ENCODE measurements at regions not wholly inside any gene's neighbourhood (a gene's known extent, or its start where the extent isn't known, plus 50 kb on each side); places are given as distances from the start of the nearest gene placed in this dataset.

DNA sequence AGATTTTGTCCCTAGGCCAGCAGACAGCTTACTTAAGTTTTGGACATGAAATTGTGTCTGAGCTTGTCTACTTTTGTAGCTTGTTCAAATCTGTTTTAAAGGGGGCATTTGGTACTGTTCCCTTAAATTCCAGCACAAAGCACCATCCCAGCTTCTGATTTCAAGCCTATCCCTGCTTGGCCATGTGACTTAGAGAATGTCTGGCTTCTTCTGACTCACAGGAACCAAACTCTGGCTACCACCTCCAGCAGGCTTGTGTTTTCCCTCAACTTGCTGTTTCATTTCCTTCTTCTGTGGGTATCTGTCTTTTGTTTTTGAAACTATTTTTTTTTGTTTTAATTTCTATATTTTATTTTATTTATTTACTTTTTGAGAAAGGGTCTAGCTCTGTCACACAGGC lies 97.9 kb upstream of the FZD8 start:
- TF ChIP-seq YY1 (IDR thresholded peaks at IDR 0.05; ENCODE audit: insufficient read depth, insufficient read length) (no peak), ZNF274 (IDR thresholded peaks at IDR 0.05; ENCODE audit: low read depth, low read length) (no peak), SUZ12 (IDR thresholded peaks at IDR 0.05; ENCODE audit: extremely low read depth, insufficient read depth, insufficient read length) (no peak)

DNA sequence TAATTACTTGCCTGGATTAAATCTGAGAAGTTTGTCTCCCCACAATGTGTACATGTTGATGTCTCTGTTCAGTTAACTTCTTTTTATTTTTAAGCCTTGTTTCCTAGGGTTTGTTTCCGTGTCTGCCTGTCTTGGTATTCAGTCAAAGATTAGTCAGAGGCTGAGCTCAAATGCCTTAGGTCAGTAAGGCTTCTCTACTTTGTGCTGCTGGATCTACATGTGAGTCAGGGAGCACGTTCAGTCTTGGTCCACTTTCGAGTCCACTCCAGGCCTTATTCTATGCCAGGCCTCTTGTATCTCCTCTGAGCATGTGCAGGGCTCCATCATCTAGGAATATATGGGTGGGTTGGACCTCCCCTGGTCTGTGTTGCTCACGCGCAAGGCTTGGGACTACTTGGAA lies 93.3 kb upstream of the FZD8 start:
- no peaks in the 10 kb centered on the region for H3K9me3 ChIP-seq (ENCODE audit: insufficient read depth, low read length)
- DNase-seq (ENCODE audit: low read depth, low spot score): no peak

More for the DNA sequence above, 97.9 kb upstream of the FZD8 start:
- H3K9me3 ChIP-seq (ENCODE audit: insufficient read depth, low read length): no peaks in the 10 kb centered on the region
- no peaks in the 10 kb centered on the region for H3K36me3 ChIP-seq (ENCODE audit: insufficient read depth, insufficient read length, low read length)
- H3K27me3 ChIP-seq (ENCODE audit: insufficient read depth, insufficient read length): no peaks in the 10 kb centered on the region
- no peaks in the 10 kb centered on the region for H3K4me1 ChIP-seq (ENCODE audit: insufficient read depth, insufficient read length)
- H3K4me3 ChIP-seq (ENCODE audit: insufficient read length, low read depth): no peak overlapping the region
- DNase-seq (ENCODE audit: low read depth, low spot score): no peak
- no peak overlapping the region for H3K9ac ChIP-seq (ENCODE audit: insufficient read length, low read depth)

DNA sequence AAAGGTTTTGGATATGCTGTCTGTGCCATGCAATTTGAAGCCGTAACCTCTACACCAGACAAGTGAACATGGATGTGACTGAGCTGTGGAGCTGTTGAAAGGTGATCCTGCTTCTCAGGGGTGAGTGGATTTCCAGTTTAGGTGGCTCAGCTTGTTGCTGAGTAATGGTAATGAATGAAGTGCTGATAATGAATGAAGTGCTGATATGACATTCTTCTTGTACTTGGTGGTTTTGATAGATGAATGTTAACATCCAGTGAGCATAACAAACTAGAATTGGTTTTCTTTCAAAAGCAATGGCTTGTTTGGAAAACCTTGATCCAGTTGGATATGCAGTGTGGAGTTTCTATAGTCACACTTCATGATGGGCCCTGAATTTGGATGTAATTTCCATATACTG lies 89.7 kb upstream of the FZD8 start:
- no peaks in the 10 kb centered on the region for H3K4me1 ChIP-seq (ENCODE audit: insufficient read depth, insufficient read length)
- H3K9ac ChIP-seq (ENCODE audit: insufficient read length, low read depth): no peak overlapping the region
- H3K4me3 ChIP-seq (ENCODE audit: insufficient read length, low read depth): no peak overlapping the region
- H3K27me3 ChIP-seq (ENCODE audit: insufficient read depth, insufficient read length): no peaks in the 10 kb centered on the region
- no peaks in the 10 kb centered on the region for H3K9me3 ChIP-seq (ENCODE audit: insufficient read depth, low read length)
- no peak for TF ChIP-seq SUZ12 (IDR thresholded peaks at IDR 0.05; ENCODE audit: extremely low read depth, insufficient read depth, insufficient read length)
- no peak for TF ChIP-seq ZNF274 (IDR thresholded peaks at IDR 0.05; ENCODE audit: low read depth, low read length)
- TF ChIP-seq YY1 (IDR thresholded peaks at IDR 0.05; ENCODE audit: insufficient read depth, insufficient read length): no peak
- no peaks in the 10 kb centered on the region for H3K36me3 ChIP-seq (ENCODE audit: insufficient read depth, insufficient read length, low read length)
- DNase-seq (ENCODE audit: low read depth, low spot score): no peak

More for the DNA sequence above, 93.3 kb upstream of the FZD8 start:
- H3K27me3 ChIP-seq (ENCODE audit: insufficient read depth, insufficient read length): no peaks in the 10 kb centered on the region
- no peaks in the 10 kb centered on the region for H3K4me1 ChIP-seq (ENCODE audit: insufficient read depth, insufficient read length)
- H3K9ac ChIP-seq (ENCODE audit: insufficient read length, low read depth): no peak overlapping the region
- no peaks in the 10 kb centered on the region for H3K36me3 ChIP-seq (ENCODE audit: insufficient read depth, insufficient read length, low read length)
- no peak for TF ChIP-seq ZNF274 (IDR thresholded peaks at IDR 0.05; ENCODE audit: low read depth, low read length)
- no peak for TF ChIP-seq YY1 (IDR thresholded peaks at IDR 0.05; ENCODE audit: insufficient read depth, insufficient read length)
- no peak overlapping the region for H3K4me3 ChIP-seq (ENCODE audit: insufficient read length, low read depth)

DNA sequence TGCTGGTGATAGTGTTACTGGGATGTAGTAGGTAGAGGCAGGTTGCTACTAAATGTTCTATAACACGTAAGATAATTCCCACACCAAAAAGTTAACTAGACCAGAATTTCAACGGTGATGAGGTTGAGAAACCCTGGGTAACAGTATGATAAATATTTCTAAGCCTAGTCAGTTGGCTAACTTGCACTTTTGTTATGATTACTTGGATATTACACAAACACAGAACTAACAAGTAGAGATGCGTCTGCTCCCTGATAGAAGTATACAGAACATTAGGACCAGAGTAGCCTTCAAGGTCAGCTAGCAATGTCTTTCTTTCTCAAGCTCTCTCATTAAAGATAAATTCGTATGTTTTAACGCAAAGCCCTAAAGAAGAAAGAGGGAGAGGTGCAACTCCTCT lies 86.2 kb upstream of the FZD8 start:
- no peaks in the 10 kb centered on the region for H3K4me1 ChIP-seq (ENCODE audit: insufficient read depth, insufficient read length)
- no peak overlapping the region for H3K4me3 ChIP-seq (ENCODE audit: insufficient read length, low read depth)
- no peaks in the 10 kb centered on the region for H3K36me3 ChIP-seq (ENCODE audit: insufficient read depth, insufficient read length, low read length)
- no peaks in the 10 kb centered on the region for H3K9me3 ChIP-seq (ENCODE audit: insufficient read depth, low read length)
- TF ChIP-seq SUZ12 (IDR thresholded peaks at IDR 0.05; ENCODE audit: extremely low read depth, insufficient read depth, insufficient read length) (no peak), ZNF274 (IDR thresholded peaks at IDR 0.05; ENCODE audit: low read depth, low read length) (no peak), YY1 (IDR thresholded peaks at IDR 0.05; ENCODE audit: insufficient read depth, insufficient read length) (no peak)
- no peak for DNase-seq (ENCODE audit: low read depth, low spot score)
- no peaks in the 10 kb centered on the region for H3K27me3 ChIP-seq (ENCODE audit: insufficient read depth, insufficient read length)
- H3K9ac ChIP-seq (ENCODE audit: insufficient read length, low read depth): no peak overlapping the region

DNA sequence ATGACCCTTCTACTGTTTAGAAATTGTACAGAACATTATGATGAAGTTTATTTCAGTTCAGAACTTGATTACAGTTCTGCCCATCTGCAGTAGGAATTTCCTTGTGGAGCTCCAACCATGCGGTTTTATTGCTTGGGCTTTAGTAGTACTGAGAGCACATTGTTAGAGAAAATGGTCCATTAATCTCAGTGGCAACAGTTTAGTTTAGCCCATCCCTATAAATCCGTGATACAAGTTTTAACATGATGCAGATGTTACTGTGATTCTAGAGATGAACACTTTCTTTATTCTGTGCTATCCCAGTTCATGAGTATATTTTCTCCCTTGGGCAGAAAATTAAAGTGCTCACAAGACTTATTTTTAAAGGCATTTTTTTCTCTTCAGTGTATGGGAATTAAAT lies 84.8 kb upstream of the FZD8 start:
- no peaks in the 10 kb centered on the region for H3K36me3 ChIP-seq (ENCODE audit: insufficient read depth, insufficient read length, low read length)
- no peaks in the 10 kb centered on the region for H3K27me3 ChIP-seq (ENCODE audit: insufficient read depth, insufficient read length)
- no peaks in the 10 kb centered on the region for H3K9me3 ChIP-seq (ENCODE audit: insufficient read depth, low read length)
- H3K4me1 ChIP-seq (ENCODE audit: insufficient read depth, insufficient read length): no peaks in the 10 kb centered on the region
- no peak for DNase-seq (ENCODE audit: low read depth, low spot score)
- H3K9ac ChIP-seq (ENCODE audit: insufficient read length, low read depth): no peak overlapping the region
- no peak overlapping the region for H3K4me3 ChIP-seq (ENCODE audit: insufficient read length, low read depth)
- TF ChIP-seq ZNF274 (IDR thresholded peaks at IDR 0.05; ENCODE audit: low read depth, low read length) (no peak), YY1 (IDR thresholded peaks at IDR 0.05; ENCODE audit: insufficient read depth, insufficient read length) (no peak), SUZ12 (IDR thresholded peaks at IDR 0.05; ENCODE audit: extremely low read depth, insufficient read depth, insufficient read length) (no peak)

DNA sequence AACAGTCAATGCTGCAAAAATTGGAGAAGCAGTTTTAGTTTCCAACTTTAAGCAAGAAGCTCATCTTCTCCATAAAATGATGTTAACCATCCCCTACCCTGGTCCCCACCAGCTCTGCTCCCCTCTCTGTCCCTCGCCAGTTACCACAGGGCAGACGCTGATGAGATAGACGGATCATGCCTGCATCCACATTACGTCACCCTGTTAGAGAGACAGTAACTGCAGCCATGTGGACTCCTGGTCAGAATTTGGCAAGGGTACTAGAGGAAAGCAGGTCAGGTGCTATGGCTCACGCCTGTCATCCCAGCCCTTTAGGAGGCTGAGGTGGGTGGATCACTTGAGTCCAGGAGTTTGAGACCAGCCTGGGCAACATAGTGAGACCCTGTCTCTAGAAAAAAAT lies 81.9 kb upstream of the FZD8 start:
- Histone ChIP-seq H3K27me3 (ENCODE audit: insufficient read depth, insufficient read length) (no peaks in the 10 kb centered on the region), H3K9me3 (ENCODE audit: insufficient read depth, low read length) (no peaks in the 10 kb centered on the region), H3K4me1 (ENCODE audit: insufficient read depth, insufficient read length) (no peaks in the 10 kb centered on the region), H3K9ac (ENCODE audit: insufficient read length, low read depth) (no peak overlapping the region), H3K36me3 (ENCODE audit: insufficient read depth, insufficient read length, low read length) (no peaks in the 10 kb centered on the region), H3K4me3 (ENCODE audit: insufficient read length, low read depth) (no peak overlapping the region)
- no peak for DNase-seq (ENCODE audit: low read depth, low spot score)
- TF ChIP-seq ZNF274 (IDR thresholded peaks at IDR 0.05; ENCODE audit: low read depth, low read length) (no peak), YY1 (IDR thresholded peaks at IDR 0.05; ENCODE audit: insufficient read depth, insufficient read length) (no peak), SUZ12 (IDR thresholded peaks at IDR 0.05; ENCODE audit: extremely low read depth, insufficient read depth, insufficient read length) (no peak)

DNA sequence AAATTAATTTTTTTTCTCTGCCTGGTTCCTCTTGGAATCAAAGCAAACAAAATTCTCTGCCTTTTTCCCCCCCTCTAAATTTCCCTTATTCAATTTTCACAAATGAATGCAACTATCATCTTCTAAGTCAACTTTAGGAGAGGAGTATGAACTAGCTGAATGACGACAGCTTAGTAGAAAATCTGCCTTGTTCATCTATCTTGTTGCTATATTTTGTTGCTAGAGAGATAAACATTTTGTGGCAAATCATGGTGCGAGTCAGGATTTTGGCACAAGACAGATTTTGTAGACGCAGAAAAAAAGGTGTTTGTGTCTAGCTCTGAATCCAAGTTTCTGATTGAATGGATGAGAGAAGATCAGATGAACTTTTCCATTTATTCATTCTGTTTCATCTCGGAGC lies 81.0 kb upstream of the FZD8 start:
- DNase-seq (ENCODE audit: low read depth, low spot score): no peak
- Histone ChIP-seq H3K9ac (ENCODE audit: insufficient read length, low read depth) (no peak overlapping the region), H3K4me1 (ENCODE audit: insufficient read depth, insufficient read length) (no peaks in the 10 kb centered on the region), H3K27me3 (ENCODE audit: insufficient read depth, insufficient read length) (no peaks in the 10 kb centered on the region), H3K36me3 (ENCODE audit: insufficient read depth, insufficient read length, low read length) (no peaks in the 10 kb centered on the region), H3K9me3 (ENCODE audit: insufficient read depth, low read length) (no peaks in the 10 kb centered on the region), H3K4me3 (ENCODE audit: insufficient read length, low read depth) (no peak overlapping the region)
- TF ChIP-seq YY1 (IDR thresholded peaks at IDR 0.05; ENCODE audit: insufficient read depth, insufficient read length): no peak
- TF ChIP-seq SUZ12 (IDR thresholded peaks at IDR 0.05; ENCODE audit: extremely low read depth, insufficient read depth, insufficient read length): no peak
- TF ChIP-seq ZNF274 (IDR thresholded peaks at IDR 0.05; ENCODE audit: low read depth, low read length): no peak

DNA sequence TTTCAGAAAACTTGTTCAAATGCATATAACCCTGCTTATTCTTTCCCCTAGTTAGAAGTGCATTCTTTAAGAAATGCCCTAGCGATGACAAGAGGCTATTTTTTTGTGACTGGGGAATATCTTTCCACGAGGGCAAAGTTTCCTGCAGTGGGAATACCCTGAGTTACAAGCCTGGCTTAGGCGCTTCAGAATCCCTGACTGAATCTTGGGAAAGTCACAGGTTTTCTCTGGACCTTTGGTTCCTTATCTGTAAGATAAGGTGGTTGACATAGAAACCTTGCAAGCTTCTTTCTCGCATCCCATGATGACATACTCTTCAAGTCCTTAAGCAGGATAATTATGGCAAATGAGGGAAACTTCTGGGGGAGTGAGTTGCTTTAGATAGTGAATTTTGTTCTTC lies 80.5 kb upstream of the FZD8 start:
- no peaks in the 10 kb centered on the region for H3K9me3 ChIP-seq (ENCODE audit: insufficient read depth, low read length)
- H3K9ac ChIP-seq (ENCODE audit: insufficient read length, low read depth): no peak overlapping the region
- TF ChIP-seq SUZ12 (IDR thresholded peaks at IDR 0.05; ENCODE audit: extremely low read depth, insufficient read depth, insufficient read length): no peak
- TF ChIP-seq ZNF274 (IDR thresholded peaks at IDR 0.05; ENCODE audit: low read depth, low read length): no peak
- no peak for TF ChIP-seq YY1 (IDR thresholded peaks at IDR 0.05; ENCODE audit: insufficient read depth, insufficient read length)
- DNase-seq (ENCODE audit: low read depth, low spot score): no peak
- H3K36me3 ChIP-seq (ENCODE audit: insufficient read depth, insufficient read length, low read length): no peaks in the 10 kb centered on the region
- H3K4me1 ChIP-seq (ENCODE audit: insufficient read depth, insufficient read length): no peaks in the 10 kb centered on the region
- no peak overlapping the region for H3K4me3 ChIP-seq (ENCODE audit: insufficient read length, low read depth)
- no peaks in the 10 kb centered on the region for H3K27me3 ChIP-seq (ENCODE audit: insufficient read depth, insufficient read length)

All from NT2/D1 (cell line).